ENCODE measurements at regions not wholly inside any gene's neighbourhood (a gene's known extent, or its start where the extent isn't known, plus 50 kb on each side); places are given as distances from the start of the nearest gene placed in this dataset.

GRCh38 chr3:22315925-22316324 lies 564.9 kb upstream of the ZNF385D start:
- DNase-seq (ENCODE audit: low read depth, low spot score) = no peak
- ChIA-PET CTCF (no interaction called here), POLR2A (no interaction called here)
- no peak overlapping the region for H3K4me3 ChIP-seq (ENCODE audit: low read depth, low read length)
- TF ChIP-seq CTCF (IDR thresholded peaks at IDR 0.05; ENCODE audit: insufficient read depth, low read length, missing control alignments) = no peak

- H3K4me3 ChIP-seq (ENCODE audit: low read depth, low read length) = no peak overlapping the region
- CTCF ChIA-PET = no interaction called here
- TF ChIP-seq CTCF (IDR thresholded peaks at IDR 0.05; ENCODE audit: insufficient read depth, low read length, missing control alignments) = no peak
- POLR2A ChIA-PET = no interaction called here
- no peak for DNase-seq (ENCODE audit: low read depth, low spot score)
Observed at GRCh38 chr3:22318325-22318724, 567.3 kb upstream of the ZNF385D start.

GRCh38 chr3:22319446-22319845 lies 568.4 kb upstream of the ZNF385D start:
- no peak for TF ChIP-seq CTCF (IDR thresholded peaks at IDR 0.05; ENCODE audit: insufficient read depth, low read length, missing control alignments)
- DNase-seq (ENCODE audit: low read depth, low spot score) = no peak
- CTCF ChIA-PET = no interaction called here
- H3K4me3 ChIP-seq (ENCODE audit: low read depth, low read length) = no peak overlapping the region
- POLR2A ChIA-PET = no interaction called here

GRCh38 chr3:22322861-22323260 lies 571.9 kb upstream of the ZNF385D start:
- ChIA-PET POLR2A (no interaction called here), CTCF (no interaction called here)
- no peak for TF ChIP-seq CTCF (IDR thresholded peaks at IDR 0.05; ENCODE audit: insufficient read depth, low read length, missing control alignments)
- H3K4me3 ChIP-seq (ENCODE audit: low read depth, low read length) = no peak overlapping the region
- no peak for DNase-seq (ENCODE audit: low read depth, low spot score)

- no peak overlapping the region for H3K4me3 ChIP-seq (ENCODE audit: low read depth, low read length)
- no peak for DNase-seq (ENCODE audit: low read depth, low spot score)
- ChIA-PET POLR2A (no interaction called here), CTCF (no interaction called here)
- no peak for TF ChIP-seq CTCF (IDR thresholded peaks at IDR 0.05; ENCODE audit: insufficient read depth, low read length, missing control alignments)
Observed at GRCh38 chr3:22326305-22326704, 575.3 kb upstream of the ZNF385D start.

- CTCF ChIA-PET = no interaction called here
- POLR2A ChIA-PET = no interaction called here
- no peak overlapping the region for H3K4me3 ChIP-seq (ENCODE audit: low read depth, low read length)
- no peak for DNase-seq (ENCODE audit: low read depth, low spot score)
- TF ChIP-seq CTCF (IDR thresholded peaks at IDR 0.05; ENCODE audit: insufficient read depth, low read length, missing control alignments) = no peak
Observed at GRCh38 chr3:22334996-22335395, 584.0 kb upstream of the ZNF385D start.
